WTC11 (cell line): ENCODE measurements at regions not wholly inside any gene's neighbourhood (a gene's known extent, or its start where the extent isn't known, plus 50 kb on each side); places are given as distances from the start of the nearest gene placed in this dataset.

Source experiments
- ETV6 ChIP-seq: sonication (generic); formaldehyde crosslinking; IDR thresholded peaks from 2 replicates; pipeline ENCODE4 v1.8.1; 2022; ENCODE audit warnings: mild to moderate bottlenecking, missing genetic modification reagents
- JUN ChIP-seq: sonication (generic); formaldehyde crosslinking; IDR thresholded peaks from 2 replicates; pipeline ENCODE4 v1.8.0; 2023; ENCODE audit warnings: mild to moderate bottlenecking, missing genetic modification reagents
- KAT7 ChIP-seq: sonication (generic); formaldehyde crosslinking; IDR thresholded peaks from 2 replicates; pipeline ENCODE4 v1.8.1; 2023; ENCODE audit warnings: missing genetic modification reagents, mild to moderate bottlenecking, borderline replicate concordance
- MAX ChIP-seq: sonication (generic); formaldehyde crosslinking; IDR thresholded peaks from 2 replicates; pipeline ENCODE4 v1.8.0; 2022; ENCODE audit warnings: mild to moderate bottlenecking, missing genetic modification reagents
- NFE2L1 ChIP-seq: sonication (generic); formaldehyde crosslinking; IDR thresholded peaks from 2 replicates; pipeline ENCODE4 v1.8.1; 2023; ENCODE audit warnings: missing genetic modification reagents
- NR2C2 ChIP-seq: sonication (generic); formaldehyde crosslinking; IDR thresholded peaks from 2 replicates; pipeline ENCODE4 v1.8.0; 2022; ENCODE audit warnings: mild to moderate bottlenecking, missing genetic modification reagents
- TF ChIP-seq, protein P1 (sequence below): fragments of 200-600 bp; IDR thresholded peaks from 2 replicates; pipeline ENCODE4 v1.8.0; 2022; ENCODE audit warnings: antibody characterized with exemption
- TF ChIP-seq, protein P2 (sequence below): sonication (generic); formaldehyde crosslinking; IDR thresholded peaks from 2 replicates; pipeline ENCODE4 v1.8.0; 2022; ENCODE audit warnings: mild to moderate bottlenecking, missing genetic modification reagents
- TF ChIP-seq, protein P3 (sequence below): sonication (generic); formaldehyde crosslinking; IDR thresholded peaks from 2 replicates; pipeline ENCODE4 v1.8.1; 2023; ENCODE audit warnings: mild to moderate bottlenecking, missing genetic modification reagents
- TF ChIP-seq, protein P4 (sequence below): sonication (generic); formaldehyde crosslinking; IDR thresholded peaks from 2 replicates; pipeline ENCODE4 v1.8.1; 2023; ENCODE audit warnings: mild to moderate bottlenecking, moderate library complexity, missing genetic modification reagents

DNA sequence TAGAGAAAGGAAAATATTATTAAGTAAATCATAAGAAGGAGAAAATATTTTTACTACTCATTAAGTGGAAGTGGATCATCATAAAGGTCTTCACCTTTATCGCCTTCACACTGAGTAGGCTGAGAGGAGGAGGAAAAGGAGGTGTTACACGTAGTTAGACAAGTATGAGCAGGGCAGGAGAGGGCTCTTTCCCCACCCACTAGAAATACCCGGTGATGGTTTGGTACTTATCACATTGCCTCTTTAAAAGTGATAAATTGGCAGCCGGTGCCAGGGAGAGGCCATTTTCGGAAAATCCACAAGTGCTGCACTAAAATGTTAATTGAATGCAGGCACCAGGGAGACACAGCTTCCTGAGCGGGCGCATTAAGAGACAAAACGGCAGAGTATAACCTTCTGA lies 598.7 kb upstream of the SOX11 start:
- TF ChIP-seq, protein P1, sequence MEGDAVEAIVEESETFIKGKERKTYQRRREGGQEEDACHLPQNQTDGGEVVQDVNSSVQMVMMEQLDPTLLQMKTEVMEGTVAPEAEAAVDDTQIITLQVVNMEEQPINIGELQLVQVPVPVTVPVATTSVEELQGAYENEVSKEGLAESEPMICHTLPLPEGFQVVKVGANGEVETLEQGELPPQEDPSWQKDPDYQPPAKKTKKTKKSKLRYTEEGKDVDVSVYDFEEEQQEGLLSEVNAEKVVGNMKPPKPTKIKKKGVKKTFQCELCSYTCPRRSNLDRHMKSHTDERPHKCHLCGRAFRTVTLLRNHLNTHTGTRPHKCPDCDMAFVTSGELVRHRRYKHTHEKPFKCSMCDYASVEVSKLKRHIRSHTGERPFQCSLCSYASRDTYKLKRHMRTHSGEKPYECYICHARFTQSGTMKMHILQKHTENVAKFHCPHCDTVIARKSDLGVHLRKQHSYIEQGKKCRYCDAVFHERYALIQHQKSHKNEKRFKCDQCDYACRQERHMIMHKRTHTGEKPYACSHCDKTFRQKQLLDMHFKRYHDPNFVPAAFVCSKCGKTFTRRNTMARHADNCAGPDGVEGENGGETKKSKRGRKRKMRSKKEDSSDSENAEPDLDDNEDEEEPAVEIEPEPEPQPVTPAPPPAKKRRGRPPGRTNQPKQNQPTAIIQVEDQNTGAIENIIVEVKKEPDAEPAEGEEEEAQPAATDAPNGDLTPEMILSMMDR = no peak
- TF ChIP-seq, protein P2, sequence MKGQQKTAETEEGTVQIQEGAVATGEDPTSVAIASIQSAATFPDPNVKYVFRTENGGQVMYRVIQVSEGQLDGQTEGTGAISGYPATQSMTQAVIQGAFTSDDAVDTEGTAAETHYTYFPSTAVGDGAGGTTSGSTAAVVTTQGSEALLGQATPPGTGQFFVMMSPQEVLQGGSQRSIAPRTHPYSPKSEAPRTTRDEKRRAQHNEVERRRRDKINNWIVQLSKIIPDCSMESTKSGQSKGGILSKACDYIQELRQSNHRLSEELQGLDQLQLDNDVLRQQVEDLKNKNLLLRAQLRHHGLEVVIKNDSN = no peak
- TF ChIP-seq, protein P3, sequence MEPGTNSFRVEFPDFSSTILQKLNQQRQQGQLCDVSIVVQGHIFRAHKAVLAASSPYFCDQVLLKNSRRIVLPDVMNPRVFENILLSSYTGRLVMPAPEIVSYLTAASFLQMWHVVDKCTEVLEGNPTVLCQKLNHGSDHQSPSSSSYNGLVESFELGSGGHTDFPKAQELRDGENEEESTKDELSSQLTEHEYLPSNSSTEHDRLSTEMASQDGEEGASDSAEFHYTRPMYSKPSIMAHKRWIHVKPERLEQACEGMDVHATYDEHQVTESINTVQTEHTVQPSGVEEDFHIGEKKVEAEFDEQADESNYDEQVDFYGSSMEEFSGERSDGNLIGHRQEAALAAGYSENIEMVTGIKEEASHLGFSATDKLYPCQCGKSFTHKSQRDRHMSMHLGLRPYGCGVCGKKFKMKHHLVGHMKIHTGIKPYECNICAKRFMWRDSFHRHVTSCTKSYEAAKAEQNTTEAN (CRISPR knock-in tag) = no peak
- TF ChIP-seq NFE2L1 (CRISPR knock-in tag) (no peak), ETV6 (CRISPR knock-in tag) (no peak), JUN (CRISPR knock-in tag) (no peak), NR2C2 (CRISPR knock-in tag) (no peak), MAX (CRISPR knock-in tag) (no peak), KAT7 (CRISPR knock-in tag) (no peak)
- TF ChIP-seq, protein P4, sequence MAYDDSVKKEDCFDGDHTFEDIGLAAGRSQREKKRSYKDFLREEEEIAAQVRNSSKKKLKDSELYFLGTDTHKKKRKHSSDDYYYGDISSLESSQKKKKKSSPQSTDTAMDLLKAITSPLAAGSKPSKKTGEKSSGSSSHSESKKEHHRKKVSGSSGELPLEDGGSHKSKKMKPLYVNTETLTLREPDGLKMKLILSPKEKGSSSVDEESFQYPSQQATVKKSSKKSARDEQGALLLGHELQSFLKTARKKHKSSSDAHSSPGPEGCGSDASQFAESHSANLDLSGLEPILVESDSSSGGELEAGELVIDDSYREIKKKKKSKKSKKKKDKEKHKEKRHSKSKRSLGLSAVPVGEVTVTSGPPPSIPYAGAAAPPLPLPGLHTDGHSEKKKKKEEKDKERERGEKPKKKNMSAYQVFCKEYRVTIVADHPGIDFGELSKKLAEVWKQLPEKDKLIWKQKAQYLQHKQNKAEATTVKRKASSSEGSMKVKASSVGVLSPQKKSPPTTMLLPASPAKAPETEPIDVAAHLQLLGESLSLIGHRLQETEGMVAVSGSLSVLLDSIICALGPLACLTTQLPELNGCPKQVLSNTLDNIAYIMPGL (CRISPR knock-in tag) = no peak
